Ascending aorta (tissue), 2 donors: ENCODE measurements at regions not wholly inside any gene's neighbourhood (a gene's known extent, or its start where the extent isn't known, plus 50 kb on each side); places are given as distances from the start of the nearest gene placed in this dataset.
"Not testable (repeated sequence)": the region's sequence is repeated elsewhere in the genome, so short reads cannot be mapped to it uniquely, and the experiment has no call there.

Source experiments
- DNase-seq, 2 donors: peaks; one replicate each; pipeline ENCODE4 v3.0.0-alpha.2; 2019; ENCODE audit warnings: low spot score in 2 of 2
- H3K27ac ChIP-seq, 2 donors: fragments of 200-600 bp; sonication (generic); one replicate each; pipeline ENCODE4 v1.5.1; 2016 to 2017; ENCODE audit warnings: mild to moderate bottlenecking in 1 of 2
- H3K27me3 ChIP-seq: fragments of 200-600 bp; sonication (generic); one replicate; pipeline ENCODE4 v1.5.1; 2017
- H3K36me3 ChIP-seq, 2 donors: fragments of 200-600 bp; sonication (generic); one replicate each; pipeline ENCODE4 v1.5.1; 2016
- H3K4me1 ChIP-seq, 2 donors: fragments of 200-600 bp; sonication (generic); one replicate each; pipeline ENCODE4 v1.5.1; 2016 to 2017; ENCODE audit warnings: mild to moderate bottlenecking in 1 of 2
- H3K4me3 ChIP-seq, 2 donors: fragments of 200-600 bp; sonication (generic); one replicate each; pipeline ENCODE4 v1.5.1; 2016 to 2017; ENCODE audit warnings: mild to moderate bottlenecking in 1 of 2
- H3K9me3 ChIP-seq, 2 donors: fragments of 200-600 bp; sonication (generic); one replicate each; pipeline ENCODE4 v1.5.1; 2016
- intact Hi-C: fragments of 100-400 bp; cut with DNase I; formaldehyde crosslinking; loops from one replicate; pipeline ENCODE4 v1.15.1; 2023
- TF ChIP-seq, protein P1 (sequence below), 3 experiments: fragments of 200-600 bp in 2 of 3; fragments of 450-650 bp in 1 of 3; sonication (generic) in 2 of 3; IDR thresholded peaks; one replicate each; pipeline ENCODE4 v1.5.1; 2016 to 2019; ENCODE audit warnings: antibody characterized with exemption in 3 of 3, mild to moderate bottlenecking in 1 of 3, moderate library complexity in 1 of 3

DNA sequence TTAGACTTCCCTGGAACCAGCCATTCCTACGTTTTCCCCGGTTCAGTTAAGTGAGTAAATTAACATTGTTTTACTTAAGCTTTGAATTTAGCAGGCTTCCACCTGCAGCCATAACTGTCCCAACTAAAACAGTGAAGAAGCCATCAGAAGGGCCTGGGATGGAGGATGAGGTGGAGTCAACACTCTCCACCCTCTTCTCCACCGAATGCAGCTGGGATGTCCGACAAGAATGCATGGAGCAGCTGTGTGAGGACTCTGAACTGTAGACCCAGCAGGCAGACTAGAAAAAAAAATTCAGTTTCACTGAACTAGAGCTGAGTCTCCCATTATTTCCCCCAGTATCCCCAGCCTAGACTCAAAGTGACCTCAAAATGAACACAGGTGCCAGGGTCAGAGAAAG is 114.8 kb downstream of the C16orf95 start:
- Histone ChIP-seq H3K36me3 (no peaks in the 10 kb centered on the region), H3K4me3 (no peak overlapping the region), H3K9me3 (no peaks in the 10 kb centered on the region), H3K27ac (peak overlapping the region; percentile 72 to 78), H3K27me3 (no peaks in the 10 kb centered on the region), H3K4me1 (peaks cover 5 to 26% of the 10 kb centered on the region in 2 donors)
- no peak for DNase-seq
- TF ChIP-seq, protein P1, sequence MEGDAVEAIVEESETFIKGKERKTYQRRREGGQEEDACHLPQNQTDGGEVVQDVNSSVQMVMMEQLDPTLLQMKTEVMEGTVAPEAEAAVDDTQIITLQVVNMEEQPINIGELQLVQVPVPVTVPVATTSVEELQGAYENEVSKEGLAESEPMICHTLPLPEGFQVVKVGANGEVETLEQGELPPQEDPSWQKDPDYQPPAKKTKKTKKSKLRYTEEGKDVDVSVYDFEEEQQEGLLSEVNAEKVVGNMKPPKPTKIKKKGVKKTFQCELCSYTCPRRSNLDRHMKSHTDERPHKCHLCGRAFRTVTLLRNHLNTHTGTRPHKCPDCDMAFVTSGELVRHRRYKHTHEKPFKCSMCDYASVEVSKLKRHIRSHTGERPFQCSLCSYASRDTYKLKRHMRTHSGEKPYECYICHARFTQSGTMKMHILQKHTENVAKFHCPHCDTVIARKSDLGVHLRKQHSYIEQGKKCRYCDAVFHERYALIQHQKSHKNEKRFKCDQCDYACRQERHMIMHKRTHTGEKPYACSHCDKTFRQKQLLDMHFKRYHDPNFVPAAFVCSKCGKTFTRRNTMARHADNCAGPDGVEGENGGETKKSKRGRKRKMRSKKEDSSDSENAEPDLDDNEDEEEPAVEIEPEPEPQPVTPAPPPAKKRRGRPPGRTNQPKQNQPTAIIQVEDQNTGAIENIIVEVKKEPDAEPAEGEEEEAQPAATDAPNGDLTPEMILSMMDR (IDR thresholded peaks at IDR 0.05) = no peak
- intact Hi-C loops = loop anchor here (2.0 to 10.0 kb wide), 4 partner anchors 76 to 538 kb away; partner anchors contain the start of gene FBXO31

DNA sequence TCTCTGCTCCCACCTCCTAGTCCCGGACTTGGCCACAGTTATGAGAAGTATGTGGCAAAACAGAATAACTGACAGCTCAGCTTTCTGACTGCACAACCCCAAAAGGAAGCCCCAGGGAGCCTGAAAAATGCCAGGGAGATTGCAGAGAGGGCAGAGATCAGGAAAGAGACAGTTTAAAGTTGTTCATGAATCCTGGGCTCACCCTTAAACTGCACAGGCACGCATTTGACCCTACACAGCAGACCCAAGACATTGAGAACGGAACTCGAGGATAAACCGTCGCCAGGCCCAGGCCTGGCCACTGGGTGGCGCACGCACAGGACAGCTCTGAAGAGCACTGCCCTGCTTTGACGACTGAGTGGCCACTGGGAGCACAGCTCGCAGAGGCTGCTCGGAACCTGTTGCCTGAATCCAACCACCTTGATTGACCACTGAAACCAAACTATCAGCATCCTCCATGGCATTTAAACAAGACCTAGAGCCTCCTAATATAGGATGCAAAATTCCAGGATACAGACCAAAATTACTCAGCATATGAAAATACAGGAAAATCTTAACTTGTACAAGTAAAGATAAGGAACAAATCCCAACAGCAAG is 114.0 kb downstream of the C16orf95 start:
- peak in 1 of 2 donors; percentile 80 for DNase-seq
- intact Hi-C loops = loop anchor here (2.0 to 10.0 kb wide), 4 partner anchors 76 to 538 kb away; partner anchors contain the start of gene FBXO31
- H3K27me3 ChIP-seq = no peaks in the 10 kb centered on the region
- H3K9me3 ChIP-seq = no peaks in the 10 kb centered on the region
- peaks cover 5 to 34% of the 10 kb centered on the region in 2 donors for H3K4me1 ChIP-seq
- H3K4me3 ChIP-seq = no peak overlapping the region
- TF ChIP-seq, protein P1 (IDR thresholded peaks at IDR 0.05) = peak; percentile 71 to 91 (median 84)
- peak overlapping the region; percentile 52 to 69 for H3K27ac ChIP-seq
- H3K36me3 ChIP-seq = no peaks in the 10 kb centered on the region

DNA sequence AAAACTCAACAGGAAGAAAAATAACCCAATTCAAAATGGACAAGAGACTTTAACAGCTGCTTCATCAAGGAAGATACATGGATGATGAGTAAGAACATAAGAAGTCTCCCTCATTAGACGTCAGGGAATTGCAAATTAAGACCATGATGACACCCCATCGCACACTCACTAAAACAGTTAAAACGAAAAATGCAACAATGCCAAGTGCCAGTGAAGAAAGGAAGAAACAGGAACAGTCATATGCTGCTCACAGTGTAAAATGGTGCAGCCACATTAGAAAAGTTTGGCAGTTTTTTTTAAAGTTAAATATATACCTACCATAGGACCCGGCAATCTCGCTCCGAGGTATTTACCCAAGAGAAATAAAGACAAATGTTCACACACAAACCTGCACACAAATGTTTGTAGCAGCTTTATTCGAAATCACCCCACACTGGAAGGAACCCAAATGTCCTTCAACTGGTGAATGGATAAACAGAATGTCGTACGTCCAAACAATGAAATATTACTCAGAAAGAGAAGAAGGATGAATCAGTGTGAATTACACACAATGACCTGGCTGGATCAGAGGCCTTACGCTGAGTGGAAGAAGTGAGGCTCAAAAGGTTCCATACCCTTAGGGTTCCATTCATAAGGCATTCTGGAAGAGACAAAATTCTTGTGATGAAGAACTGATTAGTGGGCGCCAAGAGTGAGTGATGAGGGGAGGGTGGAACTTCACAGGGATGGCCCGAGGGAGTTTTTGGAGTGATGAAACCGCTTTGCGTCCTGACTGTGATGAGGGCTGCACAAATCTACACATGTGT is 110.3 kb downstream of the C16orf95 start:
- intact Hi-C loops = loop anchor here (10.0 kb wide), 2 partner anchors 178 to 542 kb away; partner anchors contain the start of gene FBXO31
- Histone ChIP-seq H3K4me1 (peaks cover 5 to 26% of the 10 kb centered on the region in 2 donors), H3K4me3 (no peak overlapping the region), H3K27me3 (no peaks in the 10 kb centered on the region), H3K36me3 (no peaks in the 10 kb centered on the region), H3K9me3 (no peaks in the 10 kb centered on the region), H3K27ac (peak overlapping the region; percentile 53 to 56)
- no peak for DNase-seq
- TF ChIP-seq, protein P1 (IDR thresholded peaks at IDR 0.05) = no peak

DNA sequence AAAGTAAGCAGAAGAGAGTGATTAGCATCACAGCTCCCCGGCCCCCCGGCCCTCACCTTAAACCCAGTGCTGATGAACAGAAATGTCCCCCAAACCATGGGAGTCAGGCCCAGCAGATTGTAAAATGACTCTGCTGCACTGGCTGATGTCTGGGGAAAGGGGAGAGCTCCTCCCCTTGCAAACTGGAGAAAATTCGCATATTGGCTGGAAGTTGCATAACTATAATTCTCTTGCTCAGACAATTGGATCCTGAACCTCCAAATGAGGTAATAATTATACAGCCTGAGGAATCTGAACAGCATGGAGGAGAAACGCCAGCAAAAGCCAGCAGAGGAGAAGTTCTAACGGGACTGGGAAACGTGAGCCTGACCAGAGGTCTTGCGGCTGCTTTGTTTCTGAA is 109.7 kb downstream of the C16orf95 start:
- Histone ChIP-seq H3K36me3 (no peaks in the 10 kb centered on the region), H3K4me1 (peaks cover 5 to 26% of the 10 kb centered on the region in 2 donors), H3K27ac (peak overlapping the region; percentile 53 to 56), H3K9me3 (no peaks in the 10 kb centered on the region), H3K27me3 (no peaks in the 10 kb centered on the region), H3K4me3 (no peak overlapping the region)
- DNase-seq = no peak
- TF ChIP-seq, protein P1 (IDR thresholded peaks at IDR 0.05) = no peak
- intact Hi-C loops = loop anchor here (10.0 kb wide), 2 partner anchors 177 to 543 kb away; partner anchors contain the start of gene FBXO31

DNA sequence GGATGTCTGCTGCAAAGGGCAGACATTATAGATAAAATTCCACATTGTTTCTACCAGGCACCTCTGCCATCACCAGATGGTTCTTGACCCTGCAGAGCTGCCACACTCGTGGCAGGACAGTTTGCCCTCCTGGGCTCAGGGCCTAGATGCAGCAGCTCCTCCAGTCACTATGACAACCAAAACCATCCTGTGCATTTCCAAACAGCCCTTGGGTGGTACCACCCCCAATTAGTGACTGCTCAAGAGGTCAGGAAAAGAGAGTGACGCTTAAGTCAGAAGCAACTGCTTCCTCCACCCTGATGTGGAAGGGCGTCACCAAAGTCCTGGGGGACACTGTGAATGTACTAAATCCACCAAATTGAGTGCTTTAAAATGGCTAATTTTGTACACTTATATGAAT is 109.2 kb downstream of the C16orf95 start:
- H3K9me3 ChIP-seq = no peaks in the 10 kb centered on the region
- H3K4me3 ChIP-seq = no peak overlapping the region
- no peaks in the 10 kb centered on the region for H3K36me3 ChIP-seq
- peaks cover 5 to 25% of the 10 kb centered on the region in 2 donors for H3K4me1 ChIP-seq
- intact Hi-C loops = loop anchor here (10.0 kb wide), 2 partner anchors 177 to 543 kb away; partner anchors contain the start of gene FBXO31
- TF ChIP-seq, protein P1 (IDR thresholded peaks at IDR 0.05) = no peak
- H3K27ac ChIP-seq = peak overlapping the region in 1 of 2 donors; percentile 56
- no peak for DNase-seq
- H3K27me3 ChIP-seq = no peaks in the 10 kb centered on the region

DNA sequence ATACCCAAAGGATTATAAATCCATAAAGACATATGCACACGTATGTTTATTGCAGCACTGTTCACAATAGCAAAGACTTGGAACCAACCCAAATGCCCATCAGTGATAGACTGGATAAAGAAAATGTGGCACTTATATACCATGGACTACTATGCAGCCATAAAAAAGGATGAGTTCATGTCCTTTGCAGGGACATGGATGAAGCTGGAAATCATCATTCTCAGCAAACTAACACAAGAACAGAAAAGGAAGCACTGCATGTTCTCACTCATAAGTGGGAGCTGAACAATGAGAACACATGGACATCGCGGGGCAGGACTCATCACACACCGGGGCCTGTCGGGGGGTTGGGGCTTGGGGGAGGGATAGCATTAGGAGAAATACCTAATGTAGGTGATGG is 108.2 kb downstream of the C16orf95 start:
- intact Hi-C loops = loop anchor here (10.0 kb wide), 2 partner anchors 176 to 544 kb away; partner anchors contain the start of gene FBXO31
- H3K27ac ChIP-seq, H3K27me3 ChIP-seq, H3K4me3 ChIP-seq, H3K36me3 ChIP-seq, H3K9me3 ChIP-seq, DNase-seq: not testable (repeated sequence)
- peaks cover 0 to 16% of the 10 kb centered on the region in 2 donors for H3K4me1 ChIP-seq
